ENCODE measurements at regions not wholly inside any gene's neighbourhood (a gene's known extent, or its start where the extent isn't known, plus 50 kb on each side); places are given as distances from the start of the nearest gene placed in this dataset.
A peak's percentile ranks its signal among the peaks of the same experiment; 100 is the strongest.

DNA sequence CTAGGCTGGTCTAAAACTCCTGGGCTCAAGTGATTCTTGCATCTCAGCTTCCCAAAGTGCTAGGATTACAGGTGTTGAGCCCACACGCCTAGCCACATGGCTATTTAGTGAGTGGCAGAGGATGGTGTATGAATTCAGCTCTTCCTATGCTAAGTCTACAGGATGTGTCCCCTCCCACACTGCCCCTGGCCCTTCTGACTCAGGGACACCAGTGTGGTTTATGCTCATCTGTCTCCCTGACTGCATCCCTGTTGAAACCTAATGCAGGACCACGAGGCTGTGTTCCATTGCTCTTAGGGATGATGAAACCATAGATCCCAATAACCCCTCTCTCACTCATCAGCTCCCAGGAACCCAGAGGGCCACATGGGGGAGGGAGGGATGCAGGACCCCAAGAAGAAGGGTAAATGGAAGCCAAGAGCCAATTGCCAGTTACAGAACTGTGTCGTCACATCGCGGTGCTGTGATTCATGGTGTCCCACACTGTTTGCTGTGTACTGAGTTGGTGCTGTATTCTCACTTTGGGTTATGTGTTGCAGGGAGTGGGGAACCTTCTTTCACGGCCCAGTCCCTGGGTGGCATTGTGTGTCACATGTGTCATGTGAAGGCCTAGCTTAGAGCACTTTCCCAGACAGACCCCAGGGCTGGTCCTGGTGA lies 102.9 kb upstream of the HAAO start:
- Histone ChIP-seq H3K27me3 (ENCODE audit: insufficient read depth, low read length) (no peaks in the 10 kb centered on the region), H3K9me3 (ENCODE audit: low read depth, low read length) (no peaks in the 10 kb centered on the region), H3K27ac (ENCODE audit: low read depth, low read length) (no peak overlapping the region), H3K36me3 (ENCODE audit: insufficient read depth, low read length) (no peaks in the 10 kb centered on the region), H2AFZ (ENCODE audit: low read length) (peak overlapping the region; percentile 31), H4K20me1 (ENCODE audit: insufficient read depth, low read length) (no peaks in the 10 kb centered on the region), H3K4me2 (ENCODE audit: insufficient read depth, low read length) (no peak overlapping the region), H3K79me2 (ENCODE audit: insufficient read depth, low read length) (no peaks in the 10 kb centered on the region), H3K4me1 (ENCODE audit: insufficient read depth, low read length) (peaks cover 9% of the 10 kb centered on the region), H3K4me3 (ENCODE audit: insufficient read depth, low read length) (no peak overlapping the region)
- DNase-seq (ENCODE audit: insufficient read length, low spot score, missing footprints), result no peak
- TF ChIP-seq, protein P1, sequence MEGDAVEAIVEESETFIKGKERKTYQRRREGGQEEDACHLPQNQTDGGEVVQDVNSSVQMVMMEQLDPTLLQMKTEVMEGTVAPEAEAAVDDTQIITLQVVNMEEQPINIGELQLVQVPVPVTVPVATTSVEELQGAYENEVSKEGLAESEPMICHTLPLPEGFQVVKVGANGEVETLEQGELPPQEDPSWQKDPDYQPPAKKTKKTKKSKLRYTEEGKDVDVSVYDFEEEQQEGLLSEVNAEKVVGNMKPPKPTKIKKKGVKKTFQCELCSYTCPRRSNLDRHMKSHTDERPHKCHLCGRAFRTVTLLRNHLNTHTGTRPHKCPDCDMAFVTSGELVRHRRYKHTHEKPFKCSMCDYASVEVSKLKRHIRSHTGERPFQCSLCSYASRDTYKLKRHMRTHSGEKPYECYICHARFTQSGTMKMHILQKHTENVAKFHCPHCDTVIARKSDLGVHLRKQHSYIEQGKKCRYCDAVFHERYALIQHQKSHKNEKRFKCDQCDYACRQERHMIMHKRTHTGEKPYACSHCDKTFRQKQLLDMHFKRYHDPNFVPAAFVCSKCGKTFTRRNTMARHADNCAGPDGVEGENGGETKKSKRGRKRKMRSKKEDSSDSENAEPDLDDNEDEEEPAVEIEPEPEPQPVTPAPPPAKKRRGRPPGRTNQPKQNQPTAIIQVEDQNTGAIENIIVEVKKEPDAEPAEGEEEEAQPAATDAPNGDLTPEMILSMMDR (IDR thresholded peaks at IDR 0.05; ENCODE audit: extremely low read depth, low read depth, low read length), result no peak

DNA sequence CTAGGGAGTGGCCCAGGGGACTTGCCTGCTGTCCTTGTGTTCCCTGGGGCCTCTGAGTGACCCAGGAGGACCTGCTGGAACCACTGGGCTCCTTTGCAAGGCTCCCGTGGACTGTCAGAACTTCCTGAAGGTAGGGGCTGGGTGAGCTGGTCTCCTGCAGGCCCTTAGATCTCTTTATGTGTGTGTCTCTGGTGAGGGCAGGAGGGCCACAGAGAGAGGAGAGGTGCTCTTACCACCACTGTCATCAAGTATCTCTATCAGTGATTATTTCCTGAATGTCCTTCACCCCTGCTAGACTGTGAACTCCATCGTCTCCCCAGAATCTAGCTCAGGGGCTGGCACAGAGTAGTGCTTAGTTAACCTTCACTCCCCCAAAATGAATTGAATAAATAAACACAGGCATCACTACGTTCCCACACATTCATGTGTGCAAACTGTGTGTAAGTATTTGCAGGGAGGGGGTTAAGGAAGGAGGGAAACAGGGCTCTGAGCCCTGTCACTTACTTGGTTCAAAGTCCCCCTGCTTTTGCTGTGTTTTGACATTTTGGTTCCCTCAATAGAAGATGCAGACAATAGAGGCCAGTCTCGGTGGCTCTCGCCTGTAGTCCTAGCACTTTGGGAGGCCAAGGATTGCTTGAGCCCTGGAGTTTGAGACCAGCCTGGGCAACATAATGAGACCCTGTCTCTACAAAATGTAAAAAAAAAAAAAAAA lies 100.8 kb upstream of the HAAO start:
- H2AFZ ChIP-seq (ENCODE audit: low read length), result no peak overlapping the region
- H3K4me3 ChIP-seq (ENCODE audit: insufficient read depth, low read length), result no peak overlapping the region
- H3K27ac ChIP-seq (ENCODE audit: low read depth, low read length), result no peak overlapping the region
- DNase-seq (ENCODE audit: insufficient read length, low spot score, missing footprints), result no peak
- peaks cover 15% of the 10 kb centered on the region for H3K4me1 ChIP-seq (ENCODE audit: insufficient read depth, low read length)
- H3K79me2 ChIP-seq (ENCODE audit: insufficient read depth, low read length), result no peaks in the 10 kb centered on the region
- no peaks in the 10 kb centered on the region for H3K9me3 ChIP-seq (ENCODE audit: low read depth, low read length)
- TF ChIP-seq, protein P1 (IDR thresholded peaks at IDR 0.05; ENCODE audit: extremely low read depth, low read depth, low read length), result no peak
- H3K36me3 ChIP-seq (ENCODE audit: insufficient read depth, low read length), result no peaks in the 10 kb centered on the region
- no peaks in the 10 kb centered on the region for H3K27me3 ChIP-seq (ENCODE audit: insufficient read depth, low read length)
- H4K20me1 ChIP-seq (ENCODE audit: insufficient read depth, low read length), result no peaks in the 10 kb centered on the region
- H3K4me2 ChIP-seq (ENCODE audit: insufficient read depth, low read length), result no peak overlapping the region

DNA sequence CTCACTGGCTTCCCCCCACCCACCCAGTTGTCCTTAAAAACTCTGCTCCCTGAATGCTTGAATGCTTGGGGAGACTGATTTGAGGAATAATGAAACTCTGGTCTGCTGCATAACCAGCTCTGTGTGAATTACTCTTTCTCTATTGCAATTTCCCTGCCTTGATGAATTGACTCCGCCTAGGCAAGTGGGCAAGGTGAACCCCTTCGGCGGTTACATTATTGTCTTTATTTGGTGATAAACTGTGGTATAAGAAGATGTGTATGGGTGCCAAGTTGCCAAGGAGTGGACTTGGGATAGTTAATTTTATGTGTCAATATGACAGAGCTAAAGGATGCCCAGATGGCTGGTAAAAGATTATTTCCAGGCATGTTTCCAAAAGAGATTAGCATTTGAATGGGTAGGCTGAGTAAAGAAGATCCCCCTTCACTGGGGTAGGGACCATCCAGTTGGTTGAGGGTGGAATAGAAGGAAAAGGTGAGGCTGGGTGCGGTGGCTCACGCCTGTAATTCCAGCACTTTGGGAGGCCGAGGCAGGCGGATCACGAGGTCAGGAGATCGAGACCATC lies 98.5 kb upstream of the HAAO start:
- Histone ChIP-seq H3K79me2 (ENCODE audit: insufficient read depth, low read length) (no peaks in the 10 kb centered on the region), H3K4me2 (ENCODE audit: insufficient read depth, low read length) (no peak overlapping the region), H3K27ac (ENCODE audit: low read depth, low read length) (no peak overlapping the region), H3K27me3 (ENCODE audit: insufficient read depth, low read length) (no peaks in the 10 kb centered on the region), H3K9me3 (ENCODE audit: low read depth, low read length) (no peaks in the 10 kb centered on the region), H2AFZ (ENCODE audit: low read length) (no peak overlapping the region), H3K4me3 (ENCODE audit: insufficient read depth, low read length) (no peak overlapping the region), H3K36me3 (ENCODE audit: insufficient read depth, low read length) (no peaks in the 10 kb centered on the region), H4K20me1 (ENCODE audit: insufficient read depth, low read length) (no peaks in the 10 kb centered on the region), H3K4me1 (ENCODE audit: insufficient read depth, low read length) (peaks cover 7% of the 10 kb centered on the region)
- DNase-seq (ENCODE audit: insufficient read length, low spot score, missing footprints), result no peak
- TF ChIP-seq, protein P1 (IDR thresholded peaks at IDR 0.05; ENCODE audit: extremely low read depth, low read depth, low read length), result no peak

Measured in osteoblast (primary cell).